ENCODE measurements at regions not wholly inside any gene's neighbourhood (a gene's known extent, or its start where the extent isn't known, plus 50 kb on each side); places are given as distances from the start of the nearest gene placed in this dataset.

DNA sequence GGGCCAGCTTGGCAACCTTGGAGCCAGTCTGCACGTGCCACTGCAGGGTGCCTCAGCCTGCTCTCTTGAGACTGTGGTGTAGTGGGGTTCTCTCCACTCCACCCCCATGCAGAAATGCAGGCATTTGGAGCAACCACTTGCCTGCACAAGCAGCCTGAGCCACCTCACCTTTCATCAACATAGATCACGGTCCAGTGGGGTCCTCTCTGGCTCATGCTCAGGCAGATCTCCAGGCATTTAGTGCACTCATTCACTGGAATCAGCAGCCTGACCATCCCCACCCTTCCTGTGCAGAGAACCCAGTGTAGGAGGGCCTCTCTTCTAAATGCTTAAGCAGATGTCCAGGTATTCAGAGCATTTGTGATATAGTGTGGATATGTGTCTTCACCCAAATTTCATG, 2330.1 kb downstream of the PCDH9 start:
- TF ChIP-seq, protein P1, sequence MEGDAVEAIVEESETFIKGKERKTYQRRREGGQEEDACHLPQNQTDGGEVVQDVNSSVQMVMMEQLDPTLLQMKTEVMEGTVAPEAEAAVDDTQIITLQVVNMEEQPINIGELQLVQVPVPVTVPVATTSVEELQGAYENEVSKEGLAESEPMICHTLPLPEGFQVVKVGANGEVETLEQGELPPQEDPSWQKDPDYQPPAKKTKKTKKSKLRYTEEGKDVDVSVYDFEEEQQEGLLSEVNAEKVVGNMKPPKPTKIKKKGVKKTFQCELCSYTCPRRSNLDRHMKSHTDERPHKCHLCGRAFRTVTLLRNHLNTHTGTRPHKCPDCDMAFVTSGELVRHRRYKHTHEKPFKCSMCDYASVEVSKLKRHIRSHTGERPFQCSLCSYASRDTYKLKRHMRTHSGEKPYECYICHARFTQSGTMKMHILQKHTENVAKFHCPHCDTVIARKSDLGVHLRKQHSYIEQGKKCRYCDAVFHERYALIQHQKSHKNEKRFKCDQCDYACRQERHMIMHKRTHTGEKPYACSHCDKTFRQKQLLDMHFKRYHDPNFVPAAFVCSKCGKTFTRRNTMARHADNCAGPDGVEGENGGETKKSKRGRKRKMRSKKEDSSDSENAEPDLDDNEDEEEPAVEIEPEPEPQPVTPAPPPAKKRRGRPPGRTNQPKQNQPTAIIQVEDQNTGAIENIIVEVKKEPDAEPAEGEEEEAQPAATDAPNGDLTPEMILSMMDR (IDR thresholded peaks at IDR 0.05; ENCODE audit: insufficient read depth, low read length, poor library complexity, severe bottlenecking): no peak
- no peak for TF ChIP-seq EZH2phosphoT487 (conservative IDR thresholded peaks at IDR 0.05; ENCODE audit: low read length)

All from SU-DHL-6 (cell line).